ENCODE measurements at regions not wholly inside any gene's neighbourhood (a gene's known extent, or its start where the extent isn't known, plus 50 kb on each side); places are given as distances from the start of the nearest gene placed in this dataset.

- Histone ChIP-seq H3K9ac (ENCODE audit: low read depth, low read length) (no peak overlapping the region), H3K4me1 (ENCODE audit: insufficient read depth, low read length) (peaks cover 18% of the 10 kb centered on the region; the same call in 1 of the 2 replicates), H3K27me3 (ENCODE audit: insufficient read depth, low read length) (no peaks in the 10 kb centered on the region), H3K27ac (ENCODE audit: low read length) (no peak overlapping the region), H3K4me3 (ENCODE audit: low read length) (no peak overlapping the region), H3K9me3 (ENCODE audit: insufficient read depth, low read depth, low read length) (no peaks in the 10 kb centered on the region), H3K36me3 (ENCODE audit: insufficient read depth, low read depth, low read length) (no peaks in the 10 kb centered on the region)
Measured at GRCh38 chr15:95987886-95988573, 342.5 kb upstream of the NR2F2 start.

- Histone ChIP-seq H3K27me3 (ENCODE audit: insufficient read depth, low read length) (no peaks in the 10 kb centered on the region), H3K36me3 (ENCODE audit: insufficient read depth, low read depth, low read length) (no peaks in the 10 kb centered on the region), H3K9me3 (ENCODE audit: insufficient read depth, low read depth, low read length) (no peaks in the 10 kb centered on the region), H3K4me1 (ENCODE audit: insufficient read depth, low read length) (peaks cover 18% of the 10 kb centered on the region; the same call in 1 of the 2 replicates), H3K27ac (ENCODE audit: low read length) (no peak overlapping the region), H3K9ac (ENCODE audit: low read depth, low read length) (no peak overlapping the region), H3K4me3 (ENCODE audit: low read length) (no peak overlapping the region)
Measured at GRCh38 chr15:95988574-95988887, 342.0 kb upstream of the NR2F2 start.

- Histone ChIP-seq H3K27me3 (ENCODE audit: insufficient read depth, low read length) (no peaks in the 10 kb centered on the region), H3K9me3 (ENCODE audit: insufficient read depth, low read depth, low read length) (no peaks in the 10 kb centered on the region), H3K27ac (ENCODE audit: low read length) (no peak overlapping the region), H3K9ac (ENCODE audit: low read depth, low read length) (no peak overlapping the region), H3K4me1 (ENCODE audit: insufficient read depth, low read length) (peaks cover 18% of the 10 kb centered on the region; the same call in 1 of the 2 replicates), H3K4me3 (ENCODE audit: low read length) (no peak overlapping the region), H3K36me3 (ENCODE audit: insufficient read depth, low read depth, low read length) (no peaks in the 10 kb centered on the region)
Measured at GRCh38 chr15:95989392-95989791, 341.1 kb upstream of the NR2F2 start.

- H3K9me3 ChIP-seq (ENCODE audit: insufficient read depth, low read depth, low read length): no peaks in the 10 kb centered on the region
- H3K4me1 ChIP-seq (ENCODE audit: insufficient read depth, low read length): peaks cover 21% of the 10 kb centered on the region
Measured at GRCh38 chr15:95990833-95991232, 339.7 kb upstream of the NR2F2 start.

GRCh38 chr15:95994418-95994817 is 336.1 kb upstream of the NR2F2 start:
- no peaks in the 10 kb centered on the region for H3K36me3 ChIP-seq (ENCODE audit: insufficient read depth, low read depth, low read length)
- H3K9ac ChIP-seq (ENCODE audit: low read depth, low read length): no peak overlapping the region
- H3K27me3 ChIP-seq (ENCODE audit: insufficient read depth, low read length): no peaks in the 10 kb centered on the region
- no peaks in the 10 kb centered on the region for H3K9me3 ChIP-seq (ENCODE audit: insufficient read depth, low read depth, low read length)
- peaks cover 3% of the 10 kb centered on the region; the same call in 1 of the 2 replicates for H3K4me1 ChIP-seq (ENCODE audit: insufficient read depth, low read length)
- H3K4me3 ChIP-seq (ENCODE audit: low read length): no peak overlapping the region
- H3K27ac ChIP-seq (ENCODE audit: low read length): no peak overlapping the region

More at GRCh38 chr15:95990833-95991232, 339.7 kb upstream of the NR2F2 start:
- no peak overlapping the region for H3K4me3 ChIP-seq (ENCODE audit: low read length)
- no peak overlapping the region for H3K27ac ChIP-seq (ENCODE audit: low read length)
- H3K27me3 ChIP-seq (ENCODE audit: insufficient read depth, low read length): no peaks in the 10 kb centered on the region
- H3K36me3 ChIP-seq (ENCODE audit: insufficient read depth, low read depth, low read length): no peaks in the 10 kb centered on the region
- no peak overlapping the region for H3K9ac ChIP-seq (ENCODE audit: low read depth, low read length)

- H3K4me1 ChIP-seq (ENCODE audit: insufficient read depth, low read length): peaks cover 3% of the 10 kb centered on the region; the same call in 1 of the 2 replicates
- no peak overlapping the region for H3K9ac ChIP-seq (ENCODE audit: low read depth, low read length)
- no peaks in the 10 kb centered on the region for H3K36me3 ChIP-seq (ENCODE audit: insufficient read depth, low read depth, low read length)
- H3K9me3 ChIP-seq (ENCODE audit: insufficient read depth, low read depth, low read length): no peaks in the 10 kb centered on the region
- H3K4me3 ChIP-seq (ENCODE audit: low read length): no peak overlapping the region
- H3K27me3 ChIP-seq (ENCODE audit: insufficient read depth, low read length): no peaks in the 10 kb centered on the region
- no peak overlapping the region for H3K27ac ChIP-seq (ENCODE audit: low read length)
Measured at GRCh38 chr15:95995375-95996168, 334.9 kb upstream of the NR2F2 start.

GRCh38 chr15:95996494-95996893 is 334.0 kb upstream of the NR2F2 start:
- Histone ChIP-seq H3K36me3 (ENCODE audit: insufficient read depth, low read depth, low read length) (no peaks in the 10 kb centered on the region), H3K9ac (ENCODE audit: low read depth, low read length) (no peak overlapping the region), H3K27me3 (ENCODE audit: insufficient read depth, low read length) (no peaks in the 10 kb centered on the region), H3K27ac (ENCODE audit: low read length) (no peak overlapping the region), H3K4me1 (ENCODE audit: insufficient read depth, low read length) (peaks cover 3% of the 10 kb centered on the region; the same call in 1 of the 2 replicates), H3K9me3 (ENCODE audit: insufficient read depth, low read depth, low read length) (no peaks in the 10 kb centered on the region), H3K4me3 (ENCODE audit: low read length) (no peak overlapping the region)

GRCh38 chr15:95998935-95999334 is 331.6 kb upstream of the NR2F2 start:
- Histone ChIP-seq H3K9me3 (ENCODE audit: insufficient read depth, low read depth, low read length) (no peaks in the 10 kb centered on the region), H3K4me3 (ENCODE audit: low read length) (no peak overlapping the region), H3K27ac (ENCODE audit: low read length) (no peak overlapping the region)

GRCh38 chr15:96002890-96003859 is 327.3 kb upstream of the NR2F2 start:
- H3K9ac ChIP-seq (ENCODE audit: low read depth, low read length): no peak overlapping the region
- H3K4me3 ChIP-seq (ENCODE audit: low read length): no peak overlapping the region
- H3K36me3 ChIP-seq (ENCODE audit: insufficient read depth, low read depth, low read length): no peaks in the 10 kb centered on the region
- H3K9me3 ChIP-seq (ENCODE audit: insufficient read depth, low read depth, low read length): no peaks in the 10 kb centered on the region
- no peaks in the 10 kb centered on the region for H3K4me1 ChIP-seq (ENCODE audit: insufficient read depth, low read length)
- no peaks in the 10 kb centered on the region for H3K27me3 ChIP-seq (ENCODE audit: insufficient read depth, low read length)
- no peak overlapping the region for H3K27ac ChIP-seq (ENCODE audit: low read length)

More at GRCh38 chr15:95998935-95999334, 331.6 kb upstream of the NR2F2 start:
- Histone ChIP-seq H3K9ac (ENCODE audit: low read depth, low read length) (no peak overlapping the region), H3K27me3 (ENCODE audit: insufficient read depth, low read length) (no peaks in the 10 kb centered on the region), H3K4me1 (ENCODE audit: insufficient read depth, low read length) (peaks cover 3% of the 10 kb centered on the region; the same call in 1 of the 2 replicates), H3K36me3 (ENCODE audit: insufficient read depth, low read depth, low read length) (no peaks in the 10 kb centered on the region)

- H3K27me3 ChIP-seq (ENCODE audit: insufficient read depth, low read length): no peaks in the 10 kb centered on the region; the same call in 1 of the 2 replicates
- H3K27ac ChIP-seq (ENCODE audit: low read length): no peak overlapping the region
Measured at GRCh38 chr15:96005906-96006305, 324.6 kb upstream of the NR2F2 start.

GRCh38 chr15:96011136-96011535 is 319.4 kb upstream of the NR2F2 start:
- Histone ChIP-seq H3K27me3 (ENCODE audit: insufficient read depth, low read length) (no peaks in the 10 kb centered on the region; the same call in 1 of the 2 replicates), H3K4me3 (ENCODE audit: low read length) (no peak overlapping the region), H3K9ac (ENCODE audit: low read depth, low read length) (no peak overlapping the region), H3K27ac (ENCODE audit: low read length) (no peak overlapping the region), H3K9me3 (ENCODE audit: insufficient read depth, low read depth, low read length) (no peaks in the 10 kb centered on the region), H3K4me1 (ENCODE audit: insufficient read depth, low read length) (no peaks in the 10 kb centered on the region), H3K36me3 (ENCODE audit: insufficient read depth, low read depth, low read length) (no peaks in the 10 kb centered on the region)

More at GRCh38 chr15:96005906-96006305, 324.6 kb upstream of the NR2F2 start:
- H3K9ac ChIP-seq (ENCODE audit: low read depth, low read length): no peak overlapping the region
- H3K4me3 ChIP-seq (ENCODE audit: low read length): no peak overlapping the region
- no peaks in the 10 kb centered on the region for H3K4me1 ChIP-seq (ENCODE audit: insufficient read depth, low read length)
- no peaks in the 10 kb centered on the region for H3K9me3 ChIP-seq (ENCODE audit: insufficient read depth, low read depth, low read length)
- H3K36me3 ChIP-seq (ENCODE audit: insufficient read depth, low read depth, low read length): no peaks in the 10 kb centered on the region

Measured in iPS-20b (cell line).